AG09309 (cell line): ENCODE measurements at regions not wholly inside any gene's neighbourhood (a gene's known extent, or its start where the extent isn't known, plus 50 kb on each side); places are given as distances from the start of the nearest gene placed in this dataset.

ENCODE experiments used
- DNase-seq: peaks from one replicate; pipeline ENCODE4 v3.0.0-alpha.2; 2010; ENCODE audit warnings: low read depth
- H3K4me3 ChIP-seq: 2 replicates; pipeline ENCODE4 v1.5.1; 2011; ENCODE audit warnings: mild to moderate bottlenecking, low read depth, low read length, moderate library complexity; ENCODE audit not compliant: control insufficient read depth
- TF ChIP-seq, protein P1 (sequence below): IDR thresholded peaks from 2 replicates; pipeline ENCODE4 v1.5.1; 2011; ENCODE audit warnings: mild to moderate bottlenecking, low read depth, low read length, inconsistent platforms; ENCODE audit not compliant: insufficient read depth, control insufficient read depth; ENCODE audit errors: missing control alignments

DNA sequence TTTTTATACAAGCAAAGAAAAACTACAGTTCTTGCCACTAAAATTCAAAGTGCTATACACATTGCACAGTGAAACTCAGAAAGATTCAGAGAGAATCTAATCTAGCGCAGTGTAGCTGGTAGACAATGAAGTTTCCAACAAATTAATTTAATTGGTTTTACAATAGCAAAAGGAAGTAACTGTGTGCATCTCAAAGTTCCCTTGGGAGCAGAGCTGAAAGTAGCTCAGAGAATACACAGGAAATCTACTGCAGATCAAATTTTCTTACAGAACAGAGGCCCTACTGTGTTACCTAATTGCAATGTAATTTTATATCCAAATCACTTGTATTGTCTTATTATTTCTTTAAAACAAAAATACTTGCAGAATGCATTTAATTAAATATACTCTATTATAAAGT, 1396.2 kb upstream of the TENM4 start:
- no peak overlapping the region for H3K4me3 ChIP-seq
- DNase-seq: no peak
- TF ChIP-seq, protein P1, sequence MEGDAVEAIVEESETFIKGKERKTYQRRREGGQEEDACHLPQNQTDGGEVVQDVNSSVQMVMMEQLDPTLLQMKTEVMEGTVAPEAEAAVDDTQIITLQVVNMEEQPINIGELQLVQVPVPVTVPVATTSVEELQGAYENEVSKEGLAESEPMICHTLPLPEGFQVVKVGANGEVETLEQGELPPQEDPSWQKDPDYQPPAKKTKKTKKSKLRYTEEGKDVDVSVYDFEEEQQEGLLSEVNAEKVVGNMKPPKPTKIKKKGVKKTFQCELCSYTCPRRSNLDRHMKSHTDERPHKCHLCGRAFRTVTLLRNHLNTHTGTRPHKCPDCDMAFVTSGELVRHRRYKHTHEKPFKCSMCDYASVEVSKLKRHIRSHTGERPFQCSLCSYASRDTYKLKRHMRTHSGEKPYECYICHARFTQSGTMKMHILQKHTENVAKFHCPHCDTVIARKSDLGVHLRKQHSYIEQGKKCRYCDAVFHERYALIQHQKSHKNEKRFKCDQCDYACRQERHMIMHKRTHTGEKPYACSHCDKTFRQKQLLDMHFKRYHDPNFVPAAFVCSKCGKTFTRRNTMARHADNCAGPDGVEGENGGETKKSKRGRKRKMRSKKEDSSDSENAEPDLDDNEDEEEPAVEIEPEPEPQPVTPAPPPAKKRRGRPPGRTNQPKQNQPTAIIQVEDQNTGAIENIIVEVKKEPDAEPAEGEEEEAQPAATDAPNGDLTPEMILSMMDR: no peak

DNA sequence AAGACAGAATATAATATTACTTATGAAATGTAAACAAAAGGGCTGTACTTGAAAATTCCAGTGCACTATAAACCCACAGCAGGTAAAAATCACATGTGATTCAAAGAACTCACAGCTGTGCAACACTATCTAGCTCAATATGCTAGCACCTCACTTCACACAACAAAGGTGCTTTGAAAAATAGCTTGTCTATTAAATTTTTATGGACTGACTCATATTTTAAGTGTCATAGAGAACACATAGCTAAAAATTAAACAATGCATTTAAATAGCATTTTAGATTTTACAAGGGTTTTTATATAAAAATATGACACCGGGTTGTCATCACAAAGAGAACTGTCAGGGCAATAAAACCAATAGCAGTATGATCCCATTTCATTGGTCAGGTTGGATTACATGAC, 1390.5 kb upstream of the TENM4 start:
- TF ChIP-seq, protein P1: no peak
- DNase-seq: no peak
- H3K4me3 ChIP-seq: no peak overlapping the region

DNA sequence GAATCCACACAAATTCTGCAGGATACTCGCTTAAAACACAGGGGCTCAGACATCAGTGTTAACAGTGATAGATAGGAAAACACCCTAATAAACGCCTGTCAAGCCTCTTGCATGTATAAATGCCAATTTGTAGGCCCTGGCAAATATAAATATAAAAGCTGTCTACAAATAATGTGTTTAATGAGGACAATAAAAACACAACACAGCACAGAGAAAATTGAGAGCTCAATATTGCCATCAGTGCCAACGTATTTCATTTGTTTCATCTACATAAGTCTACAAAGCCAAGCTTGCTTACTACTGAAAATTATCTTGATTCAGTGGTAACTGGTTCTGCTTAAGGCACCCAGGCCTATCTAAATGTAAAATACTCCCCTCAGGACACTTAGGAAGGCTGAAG, 1387.0 kb upstream of the TENM4 start:
- TF ChIP-seq, protein P1: no peak
- H3K4me3 ChIP-seq: no peak overlapping the region
- DNase-seq: no peak

DNA sequence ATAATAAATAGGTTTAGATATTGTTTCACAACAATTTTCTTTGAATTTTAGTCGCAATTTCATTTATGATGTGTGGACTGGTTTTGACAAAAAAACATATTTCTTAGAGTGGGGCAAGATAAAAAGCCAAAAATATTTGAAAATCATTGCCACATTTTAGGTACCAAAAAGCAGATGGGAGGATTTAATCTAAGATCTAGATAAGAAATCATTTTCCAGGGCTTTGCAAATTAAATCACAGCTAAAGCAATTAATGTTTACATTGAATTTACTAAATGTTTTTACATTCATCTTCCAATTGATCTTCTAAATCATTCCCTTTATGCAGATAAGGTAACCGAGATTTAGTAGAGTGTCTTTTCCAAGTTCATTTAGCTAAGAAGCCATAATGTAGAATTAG, 1386.0 kb upstream of the TENM4 start:
- no peak overlapping the region for H3K4me3 ChIP-seq
- no peak for DNase-seq
- TF ChIP-seq, protein P1: no peak

DNA sequence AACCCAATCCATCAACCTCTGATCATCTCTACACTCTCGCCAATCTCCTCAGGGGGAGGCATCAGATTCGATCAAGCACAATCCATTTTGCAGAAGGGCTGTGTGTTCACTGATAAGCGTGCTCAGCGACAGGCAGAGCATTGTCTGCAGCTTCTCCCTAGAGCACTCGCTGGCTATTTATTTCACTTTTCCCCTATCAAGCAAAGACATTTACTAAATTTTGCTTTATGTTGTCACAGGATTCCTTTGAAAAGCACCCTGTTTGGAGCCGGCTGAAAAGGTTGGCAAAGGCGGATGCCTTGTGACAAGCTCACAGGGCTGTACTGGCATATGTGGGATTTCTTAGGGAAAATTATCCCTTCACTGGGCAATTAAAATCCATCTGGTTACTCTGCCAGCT, 1381.5 kb upstream of the TENM4 start:
- no peak for DNase-seq
- H3K4me3 ChIP-seq: no peak overlapping the region
- TF ChIP-seq, protein P1: no peak

DNA sequence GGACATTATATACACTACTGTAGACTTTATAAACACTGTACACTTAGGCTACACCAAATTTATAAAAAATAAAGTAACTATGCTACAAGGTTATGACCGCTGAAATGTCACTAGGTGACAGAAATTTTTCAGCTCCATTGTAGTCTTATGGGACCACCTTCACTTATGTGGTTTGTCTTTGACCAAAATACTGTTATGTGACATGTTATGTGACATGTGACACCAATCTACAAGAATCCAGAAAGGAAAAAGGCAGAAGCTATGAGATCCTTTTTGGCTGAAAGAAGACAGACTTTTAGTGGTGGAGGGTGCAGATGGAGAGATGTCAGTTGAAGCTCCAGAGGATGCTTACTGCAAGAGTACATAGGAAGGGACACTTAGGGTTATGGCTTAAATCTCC, 1378.4 kb upstream of the TENM4 start:
- TF ChIP-seq, protein P1: no peak
- no peak overlapping the region for H3K4me3 ChIP-seq
- no peak for DNase-seq

DNA sequence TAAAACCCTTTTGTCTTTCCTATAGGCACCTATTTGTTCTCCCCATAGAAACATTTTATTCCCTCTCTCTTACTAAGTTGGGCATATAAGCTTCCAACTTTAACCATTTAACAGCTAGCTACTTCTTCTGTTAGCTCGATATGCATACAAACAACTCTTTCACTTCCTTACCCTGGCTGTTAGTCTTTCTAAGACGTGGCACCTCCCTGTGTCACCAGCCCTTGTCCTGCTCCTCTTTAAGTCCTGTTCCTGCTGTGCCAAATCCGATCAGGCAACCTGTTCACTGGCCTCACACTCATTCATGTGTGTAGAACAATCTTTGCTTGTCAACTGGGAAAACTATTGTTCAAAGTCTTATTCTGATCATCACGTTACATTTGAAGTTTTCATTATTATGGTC, 1376.1 kb upstream of the TENM4 start:
- TF ChIP-seq, protein P1: no peak
- DNase-seq: no peak
- H3K4me3 ChIP-seq: no peak overlapping the region
